Stomach smooth muscle (tissue), 2 donors: ENCODE measurements at regions not wholly inside any gene's neighbourhood (a gene's known extent, or its start where the extent isn't known, plus 50 kb on each side); places are given as distances from the start of the nearest gene placed in this dataset.

Experiments
- H3K27ac ChIP-seq: one replicate; pipeline ENCODE4 v1.7.0; 2013; ENCODE audit warnings: mild to moderate bottlenecking, low read length, inconsistent platforms
- H3K27me3 ChIP-seq, 2 donors: one replicate each; pipeline ENCODE4 v1.7.0; 2013; ENCODE audit warnings: low read length in 2 of 2; ENCODE audit not compliant: insufficient read depth in 2 of 2, control insufficient read depth in 1 of 2
- H3K36me3 ChIP-seq, 2 donors: one replicate each; pipeline ENCODE4 v1.7.0; 2013; ENCODE audit warnings: low read length in 2 of 2; ENCODE audit not compliant: control insufficient read depth in 2 of 2, insufficient read depth in 2 of 2
- H3K4me1 ChIP-seq: one replicate; pipeline ENCODE4 v1.7.0; 2013; ENCODE audit warnings: low read length; ENCODE audit not compliant: control insufficient read depth, insufficient read depth
- H3K4me3 ChIP-seq, 2 donors: one replicate each; pipeline ENCODE4 v1.7.0; 2013; ENCODE audit warnings: low read length in 2 of 2
- H3K9ac ChIP-seq, 2 donors: one replicate each; pipeline ENCODE4 v1.7.0; 2013; ENCODE audit warnings: low read length in 2 of 2, mild to moderate bottlenecking in 1 of 2
- H3K9me3 ChIP-seq, 2 donors: one replicate each; pipeline ENCODE4 v1.7.0; 2013; ENCODE audit warnings: low read length in 2 of 2; ENCODE audit not compliant: control insufficient read depth in 2 of 2
- donor health status: healthy.
- donor health status: Pancreatic carcinoma.

GRCh38 chr1:164033782-164034181 lies 525.2 kb upstream of the PBX1 start:
- H3K9ac ChIP-seq: no peak overlapping the region
- no peak overlapping the region for H3K27ac ChIP-seq
- H3K4me3 ChIP-seq: no peak overlapping the region
- H3K36me3 ChIP-seq: no peaks in the 10 kb centered on the region
- H3K9me3 ChIP-seq: peaks cover 0 to 2% of the 10 kb centered on the region in 2 donors
- no peaks in the 10 kb centered on the region for H3K27me3 ChIP-seq
- no peaks in the 10 kb centered on the region for H3K4me1 ChIP-seq

GRCh38 chr1:164040754-164041153 lies 518.2 kb upstream of the PBX1 start:
- Histone ChIP-seq H3K4me1 (no peaks in the 10 kb centered on the region), H3K36me3 (no peaks in the 10 kb centered on the region), H3K9ac (no peak overlapping the region), H3K27me3 (no peaks in the 10 kb centered on the region), H3K4me3 (no peak overlapping the region), H3K27ac (no peak overlapping the region), H3K9me3 (no peaks in the 10 kb centered on the region)

GRCh38 chr1:164051782-164052181 lies 507.2 kb upstream of the PBX1 start:
- H3K9me3 ChIP-seq: no peaks in the 10 kb centered on the region
- no peak overlapping the region for H3K4me3 ChIP-seq
- no peaks in the 10 kb centered on the region for H3K4me1 ChIP-seq
- H3K27ac ChIP-seq: no peak overlapping the region
- H3K9ac ChIP-seq: no peak overlapping the region
- no peaks in the 10 kb centered on the region for H3K36me3 ChIP-seq
- H3K27me3 ChIP-seq: no peaks in the 10 kb centered on the region

- Histone ChIP-seq H3K27ac (no peak overlapping the region), H3K9ac (no peak overlapping the region), H3K9me3 (no peaks in the 10 kb centered on the region), H3K36me3 (no peaks in the 10 kb centered on the region), H3K4me1 (no peaks in the 10 kb centered on the region), H3K27me3 (no peaks in the 10 kb centered on the region), H3K4me3 (no peak overlapping the region)
Observed at GRCh38 chr1:164054331-164054730, 504.7 kb upstream of the PBX1 start.

- no peak overlapping the region for H3K4me3 ChIP-seq
- no peaks in the 10 kb centered on the region for H3K36me3 ChIP-seq
- H3K9me3 ChIP-seq: no peaks in the 10 kb centered on the region
- no peaks in the 10 kb centered on the region for H3K4me1 ChIP-seq
- no peaks in the 10 kb centered on the region for H3K27me3 ChIP-seq
- no peak overlapping the region for H3K9ac ChIP-seq
- no peak overlapping the region for H3K27ac ChIP-seq
Observed at GRCh38 chr1:164058198-164058597, 500.8 kb upstream of the PBX1 start.

- Histone ChIP-seq H3K27ac (no peak overlapping the region), H3K36me3 (no peaks in the 10 kb centered on the region), H3K4me3 (no peak overlapping the region)
Observed at GRCh38 chr1:164061528-164061927, 497.5 kb upstream of the PBX1 start.

GRCh38 chr1:164064501-164064900 lies 494.5 kb upstream of the PBX1 start:
- Histone ChIP-seq H3K4me3 (no peak overlapping the region), H3K4me1 (no peaks in the 10 kb centered on the region), H3K36me3 (no peaks in the 10 kb centered on the region), H3K9ac (no peak overlapping the region), H3K9me3 (peaks cover 0 to 2% of the 10 kb centered on the region in 2 donors), H3K27me3 (no peaks in the 10 kb centered on the region), H3K27ac (no peak overlapping the region)

More at GRCh38 chr1:164061528-164061927, 497.5 kb upstream of the PBX1 start:
- Histone ChIP-seq H3K9ac (no peak overlapping the region), H3K4me1 (no peaks in the 10 kb centered on the region), H3K9me3 (no peaks in the 10 kb centered on the region), H3K27me3 (no peaks in the 10 kb centered on the region)

GRCh38 chr1:164071288-164071687 lies 487.7 kb upstream of the PBX1 start:
- H3K9ac ChIP-seq: no peak overlapping the region
- no peak overlapping the region for H3K27ac ChIP-seq
- H3K36me3 ChIP-seq: no peaks in the 10 kb centered on the region
- peaks cover 0 to 5% of the 10 kb centered on the region in 2 donors for H3K9me3 ChIP-seq
- H3K27me3 ChIP-seq: no peaks in the 10 kb centered on the region
- no peaks in the 10 kb centered on the region for H3K4me1 ChIP-seq
- no peak overlapping the region for H3K4me3 ChIP-seq

GRCh38 chr1:164086832-164087231 lies 472.2 kb upstream of the PBX1 start:
- Histone ChIP-seq H3K27me3 (no peaks in the 10 kb centered on the region), H3K9ac (no peak overlapping the region), H3K27ac (no peak overlapping the region), H3K4me1 (no peaks in the 10 kb centered on the region), H3K4me3 (no peak overlapping the region), H3K9me3 (no peaks in the 10 kb centered on the region), H3K36me3 (no peaks in the 10 kb centered on the region)

GRCh38 chr1:164087906-164088453 lies 471.0 kb upstream of the PBX1 start:
- Histone ChIP-seq H3K9me3 (no peaks in the 10 kb centered on the region), H3K4me1 (no peaks in the 10 kb centered on the region), H3K9ac (no peak overlapping the region), H3K27ac (no peak overlapping the region), H3K4me3 (no peak overlapping the region), H3K36me3 (no peaks in the 10 kb centered on the region), H3K27me3 (no peaks in the 10 kb centered on the region)

GRCh38 chr1:164092603-164093353 lies 466.2 kb upstream of the PBX1 start:
- H3K27ac ChIP-seq: no peak overlapping the region
- H3K4me3 ChIP-seq: no peak overlapping the region
- no peaks in the 10 kb centered on the region for H3K27me3 ChIP-seq
- no peaks in the 10 kb centered on the region for H3K36me3 ChIP-seq
- H3K9me3 ChIP-seq: no peaks in the 10 kb centered on the region
- H3K4me1 ChIP-seq: no peaks in the 10 kb centered on the region
- H3K9ac ChIP-seq: no peak overlapping the region
